ENCODE measurements at regions not wholly inside any gene's neighbourhood (a gene's known extent, or its start where the extent isn't known, plus 50 kb on each side); places are given as distances from the start of the nearest gene placed in this dataset.
"Not testable (repeated sequence)": the region's sequence is repeated elsewhere in the genome, so short reads cannot be mapped to it uniquely, and the experiment has no call there.

DNA sequence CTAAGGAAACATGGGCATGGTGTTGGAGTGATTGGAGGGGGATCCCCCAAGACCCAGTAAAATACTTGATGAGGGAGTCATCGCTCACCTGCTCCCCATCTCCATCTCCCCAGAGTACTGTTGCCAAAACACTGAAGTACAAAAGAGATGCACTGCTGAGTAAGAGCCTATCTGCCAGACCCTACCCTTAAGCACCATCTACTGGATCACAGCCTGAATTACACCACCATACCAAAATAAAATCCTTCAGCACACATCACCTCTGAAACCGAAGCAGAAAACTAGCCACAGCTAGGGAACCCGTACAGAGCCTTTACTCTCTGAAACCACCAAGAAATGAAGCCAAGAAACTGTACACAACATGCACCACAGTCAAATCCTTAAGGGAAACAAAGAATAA, 466.3 kb upstream of the ACTRT1 start:
- H3K27ac Mint-ChIP-seq, result no peak overlapping the region
- H3K27me3 Mint-ChIP-seq (ENCODE audit: insufficient read depth), result no peaks in the 10 kb centered on the region
- H3K9me3 Mint-ChIP-seq, result no peaks in the 10 kb centered on the region
- H3K36me3 Mint-ChIP-seq (ENCODE audit: low read depth), result no peaks in the 10 kb centered on the region
- no peak for DNase-seq (ENCODE audit: low spot score)
- no peak overlapping the region for H3K4me3 Mint-ChIP-seq
- intact Hi-C loops (cut with micrococcal nuclease), result no loop called here
- H3K4me1 Mint-ChIP-seq (ENCODE audit: low read depth), result no peaks in the 10 kb centered on the region

DNA sequence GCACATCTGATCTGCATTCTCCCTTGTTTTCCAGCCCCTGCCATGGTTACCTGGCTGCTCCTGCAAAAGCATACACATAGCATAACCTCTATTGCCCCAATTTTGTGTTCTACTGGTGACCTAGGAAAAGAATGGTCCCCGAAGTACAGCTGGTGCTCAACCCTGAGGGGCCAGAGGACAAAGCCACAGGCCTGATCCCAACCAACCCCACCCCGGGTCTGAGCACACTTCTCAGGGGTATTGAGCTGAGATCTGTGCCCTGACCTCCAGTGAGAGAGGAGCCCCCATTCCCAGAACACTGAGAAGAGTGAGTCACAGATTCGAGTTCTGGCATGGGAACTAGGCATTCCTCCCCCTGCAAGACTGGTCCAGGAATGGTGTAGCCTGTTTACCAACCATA, 465.5 kb upstream of the ACTRT1 start:
- Mint-ChIP-seq H3K27ac (no peak overlapping the region), H3K4me3 (no peak overlapping the region), H3K9me3 (no peaks in the 10 kb centered on the region), H3K27me3 (ENCODE audit: insufficient read depth) (no peaks in the 10 kb centered on the region), H3K4me1 (ENCODE audit: low read depth) (no peaks in the 10 kb centered on the region), H3K36me3 (ENCODE audit: low read depth) (no peaks in the 10 kb centered on the region)
- intact Hi-C loops (cut with micrococcal nuclease), result no loop called here
- no peak for DNase-seq (ENCODE audit: low spot score)

GRCh38 chrX:128504496-128504895, 452.3 kb upstream of the ACTRT1 start:
- no peaks in the 10 kb centered on the region for H3K36me3 Mint-ChIP-seq (ENCODE audit: low read depth)
- no peak for DNase-seq (ENCODE audit: low spot score)
- no peaks in the 10 kb centered on the region for H3K4me1 Mint-ChIP-seq (ENCODE audit: low read depth)
- H3K27ac Mint-ChIP-seq, result no peak overlapping the region
- no peaks in the 10 kb centered on the region for H3K27me3 Mint-ChIP-seq (ENCODE audit: insufficient read depth)
- no peak overlapping the region for H3K4me3 Mint-ChIP-seq
- no peaks in the 10 kb centered on the region for H3K9me3 Mint-ChIP-seq
- intact Hi-C loops (cut with micrococcal nuclease), result no loop called here

DNA sequence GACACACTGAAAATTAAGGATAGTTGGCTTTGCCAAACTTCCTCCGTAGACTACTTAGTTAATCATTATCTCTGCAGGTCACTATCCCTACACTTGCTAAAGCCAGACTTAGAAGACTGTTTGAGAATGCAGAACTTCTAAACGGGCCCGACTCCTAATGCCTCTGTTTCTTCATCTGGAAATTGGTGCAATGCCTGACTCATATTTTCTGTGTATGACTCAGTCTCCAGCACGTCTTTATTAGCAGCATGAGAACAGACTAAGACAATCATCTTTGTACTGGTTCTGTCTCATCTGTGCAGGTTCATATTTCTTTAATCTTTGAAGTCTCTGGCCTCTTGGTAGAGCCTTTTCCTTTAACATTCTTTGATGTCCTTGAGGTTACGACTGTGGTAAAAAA, 411.9 kb upstream of the ACTRT1 start:
- Mint-ChIP-seq H3K4me3 (no peak overlapping the region), H3K36me3 (ENCODE audit: low read depth) (no peaks in the 10 kb centered on the region), H3K27ac (no peak overlapping the region), H3K9me3 (no peaks in the 10 kb centered on the region), H3K4me1 (ENCODE audit: low read depth) (no peaks in the 10 kb centered on the region), H3K27me3 (ENCODE audit: insufficient read depth) (no peaks in the 10 kb centered on the region)
- intact Hi-C loops (cut with micrococcal nuclease), result no loop called here
- no peak for DNase-seq (ENCODE audit: low spot score)

DNA sequence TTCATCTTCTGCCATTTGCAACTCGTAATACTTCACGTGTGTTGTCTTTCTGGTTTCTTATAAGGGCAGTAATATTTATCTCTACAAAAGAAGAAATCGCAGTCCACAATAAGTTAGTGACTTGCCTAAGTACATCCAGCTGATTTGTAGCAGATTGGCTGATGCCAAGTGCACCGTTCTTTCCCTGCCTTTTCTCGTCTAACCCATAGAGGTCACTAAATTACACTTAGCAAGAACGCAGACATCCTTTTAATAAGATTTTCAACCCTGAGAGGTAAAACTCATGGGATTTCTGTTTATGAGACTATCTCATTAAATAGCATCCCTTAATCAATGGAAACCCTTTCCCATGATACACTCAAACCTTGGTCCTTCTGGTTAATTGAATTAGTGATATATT, 408.6 kb upstream of the ACTRT1 start:
- H3K4me1 Mint-ChIP-seq (ENCODE audit: low read depth), result no peaks in the 10 kb centered on the region
- intact Hi-C loops (cut with micrococcal nuclease), result no loop called here
- H3K36me3 Mint-ChIP-seq (ENCODE audit: low read depth), result no peaks in the 10 kb centered on the region

GRCh38 chrX:128458888-128459287, 406.7 kb upstream of the ACTRT1 start:
- intact Hi-C loops (cut with micrococcal nuclease), result no loop called here
- H3K9me3 Mint-ChIP-seq, result peaks cover 9% of the 10 kb centered on the region
- no peaks in the 10 kb centered on the region for H3K36me3 Mint-ChIP-seq (ENCODE audit: low read depth)
- DNase-seq (ENCODE audit: low spot score), result no peak
- H3K27ac Mint-ChIP-seq, result no peak overlapping the region
- no peaks in the 10 kb centered on the region for H3K27me3 Mint-ChIP-seq (ENCODE audit: insufficient read depth)
- no peaks in the 10 kb centered on the region for H3K4me1 Mint-ChIP-seq (ENCODE audit: low read depth)
- no peak overlapping the region for H3K4me3 Mint-ChIP-seq

More for the DNA sequence above, 408.6 kb upstream of the ACTRT1 start:
- no peak for DNase-seq (ENCODE audit: low spot score)
- Mint-ChIP-seq H3K4me3 (no peak overlapping the region), H3K27me3 (ENCODE audit: insufficient read depth) (no peaks in the 10 kb centered on the region), H3K9me3 (no peaks in the 10 kb centered on the region), H3K27ac (no peak overlapping the region)

GRCh38 chrX:128457674-128458073, 405.5 kb upstream of the ACTRT1 start:
- H3K27me3 Mint-ChIP-seq (ENCODE audit: insufficient read depth), result no peaks in the 10 kb centered on the region
- H3K9me3 Mint-ChIP-seq, result peaks cover 10% of the 10 kb centered on the region
- H3K27ac Mint-ChIP-seq, result no peak overlapping the region
- H3K36me3 Mint-ChIP-seq (ENCODE audit: low read depth), result no peaks in the 10 kb centered on the region
- no peak for DNase-seq (ENCODE audit: low spot score)
- H3K4me3 Mint-ChIP-seq, result no peak overlapping the region
- H3K4me1 Mint-ChIP-seq (ENCODE audit: low read depth), result no peaks in the 10 kb centered on the region
- intact Hi-C loops (cut with micrococcal nuclease), result no loop called here

DNA sequence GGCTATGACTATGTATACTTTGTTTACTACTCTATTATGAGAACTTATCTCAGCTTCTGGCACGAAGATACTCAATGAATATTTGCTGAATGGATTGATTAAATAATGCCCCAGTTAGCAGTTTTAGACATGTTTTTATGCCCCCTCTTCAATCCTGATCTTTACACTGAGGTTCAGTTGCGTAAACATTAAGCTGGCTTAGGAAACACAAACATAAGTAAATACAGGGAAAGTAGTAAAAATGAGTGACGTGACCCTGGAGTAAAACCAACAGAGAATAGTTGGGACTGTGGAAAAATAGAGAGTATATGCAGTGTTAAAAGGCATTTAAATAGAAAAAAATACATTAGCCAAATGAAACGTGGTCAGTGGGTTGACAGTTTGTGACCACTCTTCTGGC, 387.0 kb upstream of the ACTRT1 start:
- H3K4me3 Mint-ChIP-seq, result no peak overlapping the region
- no peaks in the 10 kb centered on the region for H3K9me3 Mint-ChIP-seq
- H3K27me3 Mint-ChIP-seq (ENCODE audit: insufficient read depth), result no peaks in the 10 kb centered on the region
- H3K27ac Mint-ChIP-seq, result no peak overlapping the region
- H3K4me1 Mint-ChIP-seq (ENCODE audit: low read depth), result no peaks in the 10 kb centered on the region
- intact Hi-C loops (cut with micrococcal nuclease), result no loop called here
- no peak for DNase-seq (ENCODE audit: low spot score)
- H3K36me3 Mint-ChIP-seq (ENCODE audit: low read depth), result no peaks in the 10 kb centered on the region

DNA sequence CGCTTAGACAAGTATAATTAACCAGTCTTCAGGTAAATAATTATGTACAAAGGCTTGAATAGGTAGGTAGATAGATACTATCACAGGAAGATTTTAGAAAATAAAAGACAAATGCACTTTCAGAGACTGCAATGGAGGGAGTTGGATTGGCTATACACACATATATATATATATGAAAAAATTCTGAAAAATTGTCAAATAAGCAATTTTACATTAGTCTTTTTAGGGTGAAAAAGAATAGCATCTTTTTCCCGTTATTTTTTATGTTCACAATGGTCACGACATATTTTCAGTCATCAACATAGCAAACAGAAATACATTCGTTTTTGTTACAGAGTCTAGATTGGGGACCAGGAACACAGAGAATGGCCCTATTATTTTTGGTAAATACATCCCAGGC, 385.9 kb upstream of the ACTRT1 start:
- no peaks in the 10 kb centered on the region for H3K27me3 Mint-ChIP-seq (ENCODE audit: insufficient read depth)
- intact Hi-C loops (cut with micrococcal nuclease), result no loop called here
- no peaks in the 10 kb centered on the region for H3K9me3 Mint-ChIP-seq
- DNase-seq (ENCODE audit: low spot score), result no peak
- no peak overlapping the region for H3K4me3 Mint-ChIP-seq
- no peak overlapping the region for H3K27ac Mint-ChIP-seq
- H3K4me1 Mint-ChIP-seq (ENCODE audit: low read depth), result no peaks in the 10 kb centered on the region
- no peaks in the 10 kb centered on the region for H3K36me3 Mint-ChIP-seq (ENCODE audit: low read depth)

GRCh38 chrX:128436397-128437103, 384.3 kb upstream of the ACTRT1 start:
- DNase-seq (ENCODE audit: low spot score), result no peak
- intact Hi-C loops (cut with micrococcal nuclease), result no loop called here
- Mint-ChIP-seq H3K27ac (no peak overlapping the region), H3K27me3 (ENCODE audit: insufficient read depth) (no peaks in the 10 kb centered on the region), H3K36me3 (ENCODE audit: low read depth) (no peaks in the 10 kb centered on the region), H3K9me3 (no peaks in the 10 kb centered on the region), H3K4me3 (no peak overlapping the region), H3K4me1 (ENCODE audit: low read depth) (no peaks in the 10 kb centered on the region)

- Mint-ChIP-seq H3K4me3 (no peak overlapping the region), H3K9me3 (no peaks in the 10 kb centered on the region), H3K4me1 (ENCODE audit: low read depth) (no peaks in the 10 kb centered on the region), H3K36me3 (ENCODE audit: low read depth) (no peaks in the 10 kb centered on the region), H3K27me3 (ENCODE audit: insufficient read depth) (no peaks in the 10 kb centered on the region), H3K27ac (no peak overlapping the region)
- intact Hi-C loops (cut with micrococcal nuclease), result no loop called here
- DNase-seq (ENCODE audit: low spot score), result no peak
These were observed 373.3 kb upstream of the ACTRT1 start for GRCh38 chrX:128425546-128425945.

- H3K36me3 Mint-ChIP-seq (ENCODE audit: low read depth), result no peaks in the 10 kb centered on the region
- intact Hi-C loops (cut with micrococcal nuclease), result no loop called here
- H3K27me3 Mint-ChIP-seq (ENCODE audit: insufficient read depth), result no peaks in the 10 kb centered on the region
- no peak overlapping the region for H3K27ac Mint-ChIP-seq
- DNase-seq (ENCODE audit: low spot score), result no peak
- H3K4me1 Mint-ChIP-seq (ENCODE audit: low read depth), result no peaks in the 10 kb centered on the region
- H3K4me3 Mint-ChIP-seq, result no peak overlapping the region
- no peaks in the 10 kb centered on the region for H3K9me3 Mint-ChIP-seq
These were observed 356.6 kb upstream of the ACTRT1 start for GRCh38 chrX:128408842-128409241.

GRCh38 chrX:128396601-128397000, 344.4 kb upstream of the ACTRT1 start:
- Mint-ChIP-seq H3K27me3 (ENCODE audit: insufficient read depth) (no peaks in the 10 kb centered on the region), H3K4me3 (no peak overlapping the region), H3K4me1 (ENCODE audit: low read depth) (no peaks in the 10 kb centered on the region), H3K27ac (no peak overlapping the region), H3K36me3 (ENCODE audit: low read depth) (no peaks in the 10 kb centered on the region), H3K9me3 (no peaks in the 10 kb centered on the region)
- intact Hi-C loops (cut with micrococcal nuclease), result no loop called here
- DNase-seq (ENCODE audit: low spot score), result no peak

GRCh38 chrX:128383846-128384245, 331.6 kb upstream of the ACTRT1 start:
- H3K4me1 Mint-ChIP-seq (ENCODE audit: low read depth); DNase-seq (ENCODE audit: low spot score); intact Hi-C loops (cut with micrococcal nuclease); H3K27me3 Mint-ChIP-seq (ENCODE audit: insufficient read depth); H3K4me3 Mint-ChIP-seq; H3K9me3 Mint-ChIP-seq; H3K27ac Mint-ChIP-seq; H3K36me3 Mint-ChIP-seq (ENCODE audit: low read depth): not testable (repeated sequence)

Data from activated T-helper 1 cell treated with anti-CD3 and anti-CD28 coated beads, Interleukin-12 subunit alpha, Interleukin-12 subunit beta, Interleukin-2, Interleukin-4 antibody, amounts not matched to agents 30 ng/mL and 10 ng/mL and 1 ng/mL, durations not matched to agents 14 hours and 24 hours and 36 hours (primary cell).